HCT116 (cell line): ENCODE measurements at regions not wholly inside any gene's neighbourhood (a gene's known extent, or its start where the extent isn't known, plus 50 kb on each side); places are given as distances from the start of the nearest gene placed in this dataset.

Experiments used
- ATAC-seq: fragments of 200-7000 bp; cut with Tn5 transposase; 2 replicates; pipeline ENCODE4 v1.9.1; 2020; ENCODE audit warnings: mild to moderate bottlenecking, moderate library complexity
- BruUV-seq: library from RNA; stranded (reverse); fragments of 400-500 nt; replicated peaks from 2 replicates; lab custom pipeline; 2021; lab: Mats Ljungman, UMichigan
- CTCF ChIA-PET: fragments of 300-600 bp; sonication (Branson Sonifier 250); formaldehyde crosslinking; loops from one replicate; lab custom pipeline; 2021; ENCODE audit warnings: antibody characterized with exemption; lab: Charles Lee
- POLR2A ChIA-PET: fragments of 300-600, 350-600 bp; sonication (Branson Sonifier 250); formaldehyde crosslinking; loops from one replicate; lab custom pipeline; 2021; ENCODE audit warnings: antibody characterized with exemption; lab: Charles Lee
- RAD21 ChIA-PET, 2 experiments: fragments of 300-600 bp; sonication (Branson Sonifier 250); formaldehyde crosslinking; loops; one replicate each; lab custom pipeline; 2023; ENCODE audit warnings: low total read pairs in 2 of 2; ENCODE audit not compliant: uncharacterized antibody in 2 of 2, unreplicated experiment in 2 of 2, low non-redundant PET in 1 of 2; lab: Charles Lee
- DNase-seq: peaks from one replicate; pipeline ENCODE4 v3.0.0-alpha.2; 2010; ENCODE audit warnings: low read depth, low spot score
- H2AFZ ChIP-seq: fragments of 200-600 bp; shearing (Covaris generic), sonication (generic); 2 replicates; pipeline ENCODE4 v1.6.1; 2017; ENCODE audit warnings: low read depth, mixed run types, mixed read lengths, antibody characterized with exemption, low read length; ENCODE audit not compliant: poor library complexity, severe bottlenecking
- H3K27ac ChIP-seq: 2 replicates; pipeline ENCODE4 v1.5.1; 2012; ENCODE audit warnings: low read depth, low read length
- H3K27me3 ChIP-seq: fragments of 200-600 bp; sonication (generic); 2 replicates; pipeline ENCODE4 v1.6.1; 2016; ENCODE audit warnings: mixed run types, low read length, mixed read lengths; ENCODE audit not compliant: insufficient read depth
- H3K36me3 ChIP-seq, 2 experiments: fragments of 200-500 bp in 1 of 2; fragments of 200-600 bp in 1 of 2; sonication (Bioruptor generic) in 1 of 2; sonication (generic) in 1 of 2; 2 replicates each; pipeline versions ENCODE4 v1.5.1 to v1.6.1; 2014 to 2016; ENCODE audit warnings: low read length in 2 of 2, inconsistent platforms in 1 of 2, mixed read lengths in 1 of 2, mixed run types in 1 of 2; ENCODE audit not compliant: insufficient read depth in 2 of 2, control insufficient read depth in 1 of 2
- H3K4me1 ChIP-seq, 2 experiments: fragments of 200-600 bp in 1 of 2; sonication (generic) in 1 of 2; 2 replicates each; pipeline versions ENCODE4 v1.5.1 to v1.6.1; 2012 to 2017; ENCODE audit warnings: low read length in 2 of 2, inconsistent platforms in 1 of 2, mild to moderate bottlenecking in 1 of 2, mixed read lengths in 1 of 2, mixed run types in 1 of 2, moderate library complexity in 1 of 2; ENCODE audit not compliant: insufficient read depth in 2 of 2, control insufficient read depth in 1 of 2
- H3K4me2 ChIP-seq: fragments of 200-600 bp; sonication (generic); 2 replicates; pipeline ENCODE4 v1.6.1; 2017; ENCODE audit warnings: mixed run types, low read length, mixed read lengths
- H3K4me3 ChIP-seq, 2 experiments: fragments of 200-600 bp in 1 of 2; sonication (generic) in 1 of 2; replicated peaks in 1 of 2; 2 replicates each; pipeline ENCODE4 v1.5.1; 2011 to 2016; ENCODE audit warnings: low read length in 2 of 2, control low read depth in 1 of 2, low read depth in 1 of 2, mild to moderate bottlenecking in 1 of 2, mixed read lengths in 1 of 2, mixed run types in 1 of 2
- H3K79me2 ChIP-seq: fragments of 200-600 bp; sonication (generic); 2 replicates; pipeline ENCODE4 v1.6.1; 2017; ENCODE audit warnings: mild to moderate bottlenecking, mixed run types, low read length, moderate library complexity, mixed read lengths; ENCODE audit not compliant: insufficient read depth
- H3K9ac ChIP-seq: fragments of 200-600 bp; sonication (generic); 2 replicates; pipeline ENCODE4 v1.6.1; 2016; ENCODE audit warnings: low read length, mixed read lengths
- H3K9me2 ChIP-seq: fragments of 200-600 bp; sonication (generic), shearing (Covaris generic); 2 replicates; pipeline ENCODE4 v1.6.1; 2017; ENCODE audit warnings: mixed run types, mild to moderate bottlenecking, moderate library complexity; ENCODE audit not compliant: insufficient read depth
- H3K9me3 ChIP-seq, 2 experiments: fragments of 200-500 bp in 1 of 2; fragments of 200-600 bp in 1 of 2; sonication (Bioruptor generic) in 1 of 2; sonication (generic) in 1 of 2; 2 replicates each; pipeline ENCODE4 v1.6.1; 2014 to 2017; ENCODE audit warnings: low read length in 2 of 2, mixed read lengths in 2 of 2, inconsistent platforms in 1 of 2, low read depth in 1 of 2, mild to moderate bottlenecking in 1 of 2, mixed run types in 1 of 2, moderate library complexity in 1 of 2; ENCODE audit not compliant: control insufficient read depth in 1 of 2, insufficient read depth in 1 of 2
- H4K20me1 ChIP-seq: fragments of 200-600 bp; sonication (generic), shearing (Covaris generic); 2 replicates; pipeline ENCODE4 v1.6.1; 2017; ENCODE audit warnings: mixed run types, mild to moderate bottlenecking, moderate library complexity; ENCODE audit not compliant: insufficient read depth
- ATF3 ChIP-seq: IDR thresholded peaks from 2 replicates; pipeline ENCODE4 v1.6.1; 2012
- CTCF ChIP-seq, 3 experiments: fragments of 200-600 bp in 1 of 3; sonication (generic) in 1 of 3; IDR thresholded peaks in 2 of 3; conservative IDR thresholded peaks in 1 of 3; 2 replicates each; pipeline ENCODE4 v1.5.1; 2012 to 2017; ENCODE audit warnings: low read depth in 2 of 3, low read length in 2 of 3, antibody characterized with exemption in 1 of 3, borderline replicate concordance in 1 of 3, control low read depth in 1 of 3, mild to moderate bottlenecking in 1 of 3, mixed read lengths in 1 of 3, mixed run types in 1 of 3, moderate library complexity in 1 of 3; ENCODE audit not compliant: insufficient read depth in 1 of 3
- EGR1 ChIP-seq: IDR thresholded peaks from 2 replicates; pipeline ENCODE4 v1.6.1; 2012; ENCODE audit warnings: low read depth
- ELF1 ChIP-seq: IDR thresholded peaks from 2 replicates; pipeline ENCODE4 v1.6.1; 2012; ENCODE audit warnings: low read depth, borderline replicate concordance
- EZH2 ChIP-seq: fragments of 200-600 bp; sonication (generic); IDR thresholded peaks from 2 replicates; pipeline ENCODE4 v1.6.1; 2017; ENCODE audit warnings: antibody characterized with exemption, mixed run types
- EZH2phosphoT487 ChIP-seq: fragments of 200-600 bp; IDR thresholded peaks from 2 replicates; pipeline ENCODE4 v1.6.1; 2018; ENCODE audit warnings: antibody characterized with exemption, borderline replicate concordance
- FOSL1 ChIP-seq: IDR thresholded peaks from 2 replicates; pipeline ENCODE4 v1.6.1; 2012; ENCODE audit warnings: low read depth
- JUND ChIP-seq: IDR thresholded peaks from 2 replicates; pipeline ENCODE4 v1.6.1; 2012
- POLR2A ChIP-seq: IDR thresholded peaks from 2 replicates; pipeline ENCODE4 v1.7.0; 2011; ENCODE audit warnings: borderline replicate concordance; ENCODE audit not compliant: insufficient read depth, insufficient read length; ENCODE audit errors: extremely low read depth
- POLR2AphosphoS5 ChIP-seq: IDR thresholded peaks from 2 replicates; pipeline ENCODE4 v1.6.1; 2011; ENCODE audit warnings: mild to moderate bottlenecking, low read depth, low read length, moderate library complexity
- RAD21 ChIP-seq: IDR thresholded peaks from 2 replicates; pipeline ENCODE4 v1.6.1; 2012; ENCODE audit warnings: low read depth, mild to moderate bottlenecking
- REST ChIP-seq: IDR thresholded peaks from 2 replicates; pipeline ENCODE4 v1.6.1; 2012; ENCODE audit warnings: low read depth
- SIN3A ChIP-seq: IDR thresholded peaks from 2 replicates; pipeline ENCODE4 v1.6.1; 2012; ENCODE audit warnings: low read depth
- SRF ChIP-seq: IDR thresholded peaks from 2 replicates; pipeline ENCODE4 v1.6.1; 2012; ENCODE audit warnings: low read depth
- TCF7L2 ChIP-seq: IDR thresholded peaks from 2 replicates; pipeline ENCODE4 v1.7.0; 2011; ENCODE audit warnings: borderline replicate concordance, inconsistent platforms; ENCODE audit not compliant: insufficient read depth, insufficient read length; ENCODE audit errors: extremely low read depth
- YY1 ChIP-seq: IDR thresholded peaks from 2 replicates; pipeline ENCODE4 v1.6.1; 2011; ENCODE audit warnings: low read length, low read depth, moderate library complexity, mild to moderate bottlenecking; ENCODE audit not compliant: insufficient replicate concordance; ENCODE audit errors: extremely low read depth
- ZFX ChIP-seq: fragments of 450-650 bp; IDR thresholded peaks from 2 replicates; pipeline ENCODE4 v1.6.1; 2017
- intact Hi-C: fragments of 100-400 bp; cut with micrococcal nuclease; formaldehyde crosslinking; loops from 2 replicates; pipeline ENCODE4 v1.10.0; 2022

DNA sequence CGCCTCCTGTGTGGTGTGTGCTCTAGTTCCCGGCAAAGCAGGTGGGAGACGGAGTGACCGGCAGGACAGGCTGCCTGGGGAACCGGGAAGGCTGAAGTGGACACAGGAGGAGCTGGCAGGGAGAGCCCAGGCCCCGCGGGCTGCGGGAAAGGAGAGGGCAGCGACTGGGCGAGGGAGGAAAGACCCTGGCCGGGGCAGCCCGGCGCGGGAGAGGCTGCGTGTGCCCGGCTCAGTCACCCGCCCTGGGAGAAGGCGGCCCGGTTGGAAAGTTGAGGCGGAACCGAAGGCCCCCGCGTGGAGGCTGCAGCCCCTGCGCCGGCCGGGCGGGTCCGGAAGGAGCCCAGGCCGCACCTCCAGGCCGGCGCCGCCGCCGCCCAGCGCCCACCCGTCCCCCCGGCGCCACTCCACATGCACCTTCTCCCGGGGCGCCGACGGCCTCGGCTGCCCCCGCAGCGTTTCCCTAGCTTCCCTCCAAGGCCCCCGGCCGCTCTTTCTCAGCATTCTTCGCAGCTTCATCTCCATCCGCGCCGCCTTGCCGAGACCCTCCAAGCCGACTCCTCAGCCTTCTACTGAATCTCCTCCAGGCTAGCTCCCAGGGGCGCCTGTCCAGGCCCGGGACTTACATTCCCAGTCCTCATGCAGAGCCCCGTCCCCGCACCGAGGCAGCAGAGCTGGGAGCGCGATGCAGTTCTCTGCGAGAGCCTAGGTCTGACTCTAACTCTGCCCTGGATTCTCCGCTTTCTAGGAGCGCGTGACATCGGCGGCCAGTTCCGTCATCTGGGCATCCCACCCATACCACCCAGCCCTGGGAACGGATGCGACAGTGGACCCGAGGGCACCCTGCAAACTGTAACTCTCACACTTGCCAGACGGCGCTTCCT, 152.0 kb downstream of the ERCC6L2 start (continued):
- TF ChIP-seq ELF1: no peak
- TF ChIP-seq FOSL1: no peak
- no peak for TF ChIP-seq EGR1
- no peak for TF ChIP-seq ATF3
- TF ChIP-seq ZFX: no peak
- no peak for TF ChIP-seq EZH2phosphoT487
- TF ChIP-seq POLR2AphosphoS5: no peak
- TF ChIP-seq EZH2: no peak
- TF ChIP-seq, all 23 proteins: peak for 0

DNA sequence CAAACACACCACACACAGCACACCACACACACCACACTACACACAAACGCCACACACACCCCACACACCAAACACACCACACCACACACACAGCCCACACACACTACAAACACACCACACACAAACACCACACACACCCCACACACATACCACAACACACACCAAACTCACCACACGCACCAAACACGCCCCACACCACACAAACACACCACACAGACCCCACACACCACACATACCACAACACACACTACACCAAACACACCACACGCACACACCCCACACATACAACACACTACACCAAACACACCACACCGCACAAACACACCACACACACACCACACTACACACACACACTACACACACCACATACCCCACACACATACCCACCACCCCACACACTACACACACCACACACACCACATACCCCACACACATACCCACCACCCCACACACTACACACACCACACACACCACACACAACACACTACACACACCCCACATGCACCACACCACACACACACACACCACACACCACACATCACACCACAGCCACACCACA, 151.2 kb downstream of the ERCC6L2 start:
- RAD21 ChIA-PET: no interaction called here
- no peak for ATAC-seq
- no peak for TF ChIP-seq EZH2
- no peak for TF ChIP-seq RAD21
- no peak for TF ChIP-seq ATF3
- no peak for TF ChIP-seq ZFX
- no peak for TF ChIP-seq REST
- TF ChIP-seq JUND: no peak
- no peak for TF ChIP-seq SRF
- no peak for TF ChIP-seq YY1
- TF ChIP-seq SIN3A: no peak
- TF ChIP-seq EZH2phosphoT487: no peak
- no peak for TF ChIP-seq POLR2AphosphoS5
- no peak for TF ChIP-seq CTCF (IDR thresholded peaks at IDR 0.05 in 2 of 3, conservative IDR thresholded peaks at IDR 0.05 in 1 of 3; ENCODE audit: borderline replicate concordance in 1 of 3, insufficient read depth in 1 of 3, low read depth in 2 of 3, low read length in 2 of 3)
- TF ChIP-seq TCF7L2: no peak
- no peak for TF ChIP-seq ELF1
- no peak for TF ChIP-seq POLR2A
- CTCF ChIA-PET: no interaction called here
- Histone ChIP-seq H2AFZ (no peak overlapping the region), H3K4me3 (no peak overlapping the region), H3K9me2 (no peaks in the 10 kb centered on the region), H3K4me2 (no peak overlapping the region), H3K27ac (no peak overlapping the region), H3K27me3 (no peaks in the 10 kb centered on the region), H3K79me2 (no peaks in the 10 kb centered on the region), H4K20me1 (no peaks in the 10 kb centered on the region), H3K9ac (no peak overlapping the region), H3K9me3 (no peaks in the 10 kb centered on the region), H3K4me1 (no peaks in the 10 kb centered on the region), H3K36me3 (no peaks in the 10 kb centered on the region)
- no peak for DNase-seq
- BruUV-seq: no TSS peak
- intact Hi-C loops: no loop called here
- POLR2A ChIA-PET: no interaction called here
